Ishikawa (cell line): ENCODE measurements at regions not wholly inside any gene's neighbourhood (a gene's known extent, or its start where the extent isn't known, plus 50 kb on each side); places are given as distances from the start of the nearest gene placed in this dataset.

Source experiments
- EP300 ChIP-seq: IDR thresholded peaks from 2 replicates; pipeline ENCODE4 v1.6.1; 2012; ENCODE audit warnings: borderline replicate concordance
- FOXM1 ChIP-seq: IDR thresholded peaks from 2 replicates; pipeline ENCODE4 v1.6.1; 2012; ENCODE audit warnings: low read depth, borderline replicate concordance

GRCh38 chr7:69213878-69214277 is 384.4 kb upstream of the AUTS2 start:
- TF ChIP-seq FOXM1 (no peak), EP300 (no peak)
